IMR-90 (cell line): ENCODE measurements at regions not wholly inside any gene's neighbourhood (a gene's known extent, or its start where the extent isn't known, plus 50 kb on each side); places are given as distances from the start of the nearest gene placed in this dataset.

Experiments used
- ATAC-seq: fragments of 200-7000 bp; cut with Tn5 transposase; 2 replicates; pipeline ENCODE4 v1.9.1; 2020; ENCODE audit warnings: low read depth, mild to moderate bottlenecking, moderate library complexity
- BruUV-seq: library from RNA; stranded (reverse); fragments of 400-500 nt; replicated peaks from 2 replicates; lab custom pipeline; 2021; lab: Mats Ljungman, UMichigan
- CTCF ChIA-PET: fragments of 300-600 bp; formaldehyde crosslinking; extraction: SDS; loops from one replicate; lab custom pipeline; 2021; ENCODE audit warnings: antibody characterized with exemption; lab: Yijun Ruan, JAX
- POLR2A ChIA-PET: fragments of 300-600 bp; sonication (Branson Sonifier 250); formaldehyde crosslinking; loops from one replicate; lab custom pipeline; 2022; ENCODE audit warnings: antibody characterized with exemption; ENCODE audit not compliant: unreplicated experiment; lab: Charles Lee
- DNase-seq: peaks from one replicate; pipeline ENCODE4 v3.0.0; 2013
- H2AFZ ChIP-seq: replicated peaks from 2 replicates; pipeline ENCODE3; 2013; ENCODE audit warnings: low read length, mild to moderate bottlenecking; ENCODE audit not compliant: poor library complexity
- H2AK5ac ChIP-seq: 2 replicates; pipeline ENCODE4 v1.6.1; 2013; ENCODE audit warnings: low read depth, low read length, inconsistent platforms
- H2AK9ac ChIP-seq: replicated peaks from 2 replicates; pipeline ENCODE3; 2013; ENCODE audit warnings: mild to moderate bottlenecking, low read depth, low read length, moderate library complexity; ENCODE audit not compliant: poor library complexity
- H2BK120ac ChIP-seq: 2 replicates; pipeline ENCODE4 v1.6.1; 2013; ENCODE audit warnings: low read depth, low read length, inconsistent platforms
- H2BK15ac ChIP-seq: 3 replicates; pipeline ENCODE4 v1.6.1; 2013; ENCODE audit warnings: low read depth, low read length, inconsistent platforms
- H2BK20ac ChIP-seq: 2 replicates; pipeline ENCODE4 v1.6.1; 2013; ENCODE audit warnings: low read depth, mild to moderate bottlenecking, inconsistent platforms, low read length, moderate library complexity
- H2BK5ac ChIP-seq: 2 replicates; pipeline ENCODE4 v1.6.1; 2013; ENCODE audit warnings: mild to moderate bottlenecking, low read depth, low read length, inconsistent platforms; ENCODE audit not compliant: poor library complexity, severe bottlenecking
- H3K14ac ChIP-seq: replicated peaks from 2 replicates; pipeline ENCODE4 v1.6.1; 2013; ENCODE audit warnings: low read depth, low read length, inconsistent platforms
- H3K18ac ChIP-seq: 2 replicates; pipeline ENCODE4 v1.6.1; 2013; ENCODE audit warnings: low read depth, low read length, control low read depth
- H3K23ac ChIP-seq: 2 replicates; pipeline ENCODE4 v1.6.1; 2013; ENCODE audit warnings: low read depth, low read length, inconsistent platforms
- H3K27ac ChIP-seq: 2 replicates; pipeline ENCODE4 v1.5.1; 2013; ENCODE audit warnings: mild to moderate bottlenecking, control low read depth, low read length; ENCODE audit not compliant: insufficient read depth
- H3K27me3 ChIP-seq: 2 replicates; pipeline ENCODE4 v1.6.1; 2013; ENCODE audit warnings: low read length; ENCODE audit not compliant: control insufficient read depth, insufficient read depth
- H3K36me3 ChIP-seq: 2 replicates; pipeline ENCODE4 v1.6.1; 2013; ENCODE audit warnings: low read length, mixed read lengths; ENCODE audit not compliant: control insufficient read depth, insufficient read depth
- H3K4ac ChIP-seq: 2 replicates; pipeline ENCODE4 v1.6.1; 2013; ENCODE audit warnings: low read depth, low read length, inconsistent platforms
- H3K4me1 ChIP-seq: 2 replicates; pipeline ENCODE4 v1.6.1; 2013; ENCODE audit warnings: low read length, mixed read lengths; ENCODE audit not compliant: control insufficient read depth, insufficient read depth
- H3K4me2 ChIP-seq: 2 replicates; pipeline ENCODE4 v1.6.1; 2013; ENCODE audit warnings: low read depth, mild to moderate bottlenecking, control low read depth, low read length, moderate library complexity
- H3K4me3 ChIP-seq: 2 replicates; pipeline ENCODE4 v1.5.1; 2013; ENCODE audit warnings: low read depth, mild to moderate bottlenecking, control low read depth, low read length, moderate library complexity; ENCODE audit not compliant: insufficient read depth
- H3K56ac ChIP-seq: 2 replicates; pipeline ENCODE4 v1.6.1; 2013; ENCODE audit warnings: low read length, inconsistent platforms; ENCODE audit not compliant: insufficient read depth; ENCODE audit errors: extremely low read depth
- H3K79me1 ChIP-seq, 2 experiments: 2 replicates each; pipeline ENCODE4 v1.6.1; 2013; ENCODE audit warnings: low read length in 2 of 2, inconsistent platforms in 1 of 2, low read depth in 1 of 2
- H3K9ac ChIP-seq: 2 replicates; pipeline ENCODE4 v1.6.1; 2013; ENCODE audit warnings: low read depth, low read length, control low read depth
- H3K9me1 ChIP-seq: 2 replicates; pipeline ENCODE4 v1.6.1; 2013; ENCODE audit warnings: low read length, inconsistent platforms; ENCODE audit not compliant: insufficient read depth
- H3K9me3 ChIP-seq: 2 replicates; pipeline ENCODE4 v1.6.1; 2013; ENCODE audit warnings: low read length; ENCODE audit not compliant: control insufficient read depth, insufficient read depth
- H4K20me1 ChIP-seq: 2 replicates; pipeline ENCODE4 v1.6.1; 2013; ENCODE audit warnings: low read length, inconsistent platforms; ENCODE audit not compliant: insufficient read depth
- H4K5ac ChIP-seq: 2 replicates; pipeline ENCODE4 v1.6.1; 2013; ENCODE audit warnings: mild to moderate bottlenecking, low read depth, low read length, control low read depth
- H4K8ac ChIP-seq, 2 experiments: 2 replicates each; pipeline ENCODE4 v1.6.1; 2013; ENCODE audit warnings: low read depth in 2 of 2, low read length in 2 of 2, control low read depth in 1 of 2, inconsistent platforms in 1 of 2
- H4K91ac ChIP-seq: 2 replicates; pipeline ENCODE4 v1.6.1; 2013; ENCODE audit warnings: low read depth, low read length, inconsistent platforms; ENCODE audit not compliant: insufficient read depth
- WGBS, 2 experiments: methylation state at CpG; one replicate each; pipeline versions ENCODE4 v1.1.5 to v1.1.7; 2013; ENCODE audit warnings: missing lambda C conversion rate in 2 of 2; ENCODE audit not compliant: insufficient read length in 1 of 2; ENCODE audit errors: extremely low coverage in 2 of 2; 5-methylcytosine and 5-hydroxymethylcytosine counted together
- dilution Hi-C: fragments of 300-500 bp; cut with HindIII; formaldehyde crosslinking; loops from one replicate; pipeline ENCODE4 v1.14.3; 2018; ENCODE audit warnings: low sequenced_read_pairs; ENCODE audit not compliant: unreplicated experiment
- in situ Hi-C: fragments of 300-500 bp; cut with MboI; formaldehyde crosslinking; loops from 3 replicates; pipeline ENCODE4 v1.14.3; 2019; ENCODE audit warnings: low sequenced_read_pairs, inconsistent platforms, mixed read lengths
- intact Hi-C: fragments of 100-400 bp; cut with micrococcal nuclease; formaldehyde crosslinking; loops from 2 replicates; pipeline ENCODE4 v1.10.0; 2022
- TF ChIP-seq, protein P1 (sequence below): fragments of 150-350 bp; IDR thresholded peaks from 2 replicates; pipeline ENCODE4 v1.6.1; 2017; ENCODE audit warnings: mild to moderate bottlenecking, antibody characterized with exemption, low read length, low read depth
- TF ChIP-seq, protein P2 (sequence below): fragments of 150-350 bp; IDR thresholded peaks from 2 replicates; pipeline ENCODE4 v1.6.1; 2016; ENCODE audit warnings: low read depth, mild to moderate bottlenecking, low read length, moderate library complexity, borderline replicate concordance

DNA sequence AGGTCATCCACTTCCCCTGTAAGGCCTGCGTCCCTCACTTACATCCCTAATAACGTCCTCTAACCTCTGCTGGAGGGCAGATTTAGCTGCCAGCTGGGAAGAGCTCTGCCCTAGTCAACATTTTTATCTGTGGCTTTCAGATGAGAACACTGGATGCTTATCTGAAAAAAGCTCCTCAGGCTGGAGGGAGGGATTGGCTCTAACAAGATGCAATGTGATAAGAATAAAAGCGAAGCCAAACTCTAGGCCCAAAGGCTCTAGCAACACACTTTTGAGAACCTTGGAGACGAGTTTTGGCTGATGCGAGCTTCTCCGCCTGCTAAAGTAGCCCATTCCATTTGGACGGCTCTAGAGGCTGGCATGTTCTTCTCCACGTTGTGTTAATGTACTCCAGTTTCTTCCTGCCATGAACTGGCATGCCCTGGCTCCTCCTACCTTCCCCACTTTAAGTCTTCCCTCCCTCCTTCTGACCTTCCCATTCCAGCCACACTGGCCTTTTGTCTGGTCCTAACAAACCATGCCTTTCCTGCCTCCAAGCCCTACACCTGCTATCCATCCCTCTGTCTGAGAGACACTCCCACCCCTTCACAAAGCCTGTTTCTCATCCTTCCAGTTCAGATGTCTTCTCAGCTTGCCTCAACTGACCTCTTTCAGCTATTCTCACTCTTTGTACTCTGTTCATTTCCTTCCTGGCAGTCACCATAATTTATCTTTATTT lies 62.5 kb upstream of the ATRNL1 start:
- H3K23ac ChIP-seq: no peak overlapping the region
- H2BK120ac ChIP-seq: no peak overlapping the region
- WGBS, 2 experiments: 63% methylated on average over 5 of the region's 8 CpGs; no CpG with 5 or more reads in 1 of the 2 experiments
- dilution Hi-C loops: no loop called here
- no peak overlapping the region for H3K4me3 ChIP-seq
- no peaks in the 10 kb centered on the region for H3K9me3 ChIP-seq
- H3K36me3 ChIP-seq: no peaks in the 10 kb centered on the region
- no peaks in the 10 kb centered on the region for H3K4me1 ChIP-seq
- no peaks in the 10 kb centered on the region for H3K79me1 ChIP-seq
- no peak overlapping the region for H3K14ac ChIP-seq
- peaks cover 2% of the 10 kb centered on the region for H3K27me3 ChIP-seq
- no peak overlapping the region for H3K27ac ChIP-seq
- H3K4me2 ChIP-seq: no peak overlapping the region
- ATAC-seq: no peak
- no peak for DNase-seq
- no peak overlapping the region for H4K91ac ChIP-seq
- no peak overlapping the region for H4K8ac ChIP-seq
- H2AK5ac ChIP-seq: no peak overlapping the region
- no peak overlapping the region for H2AK9ac ChIP-seq
- in situ Hi-C loops: no loop called here
- H3K9me1 ChIP-seq: no peaks in the 10 kb centered on the region
- no peak overlapping the region for H4K5ac ChIP-seq
- TF ChIP-seq, protein P1, sequence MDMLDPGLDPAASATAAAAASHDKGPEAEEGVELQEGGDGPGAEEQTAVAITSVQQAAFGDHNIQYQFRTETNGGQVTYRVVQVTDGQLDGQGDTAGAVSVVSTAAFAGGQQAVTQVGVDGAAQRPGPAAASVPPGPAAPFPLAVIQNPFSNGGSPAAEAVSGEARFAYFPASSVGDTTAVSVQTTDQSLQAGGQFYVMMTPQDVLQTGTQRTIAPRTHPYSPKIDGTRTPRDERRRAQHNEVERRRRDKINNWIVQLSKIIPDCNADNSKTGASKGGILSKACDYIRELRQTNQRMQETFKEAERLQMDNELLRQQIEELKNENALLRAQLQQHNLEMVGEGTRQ: no peak
- TF ChIP-seq, protein P2, sequence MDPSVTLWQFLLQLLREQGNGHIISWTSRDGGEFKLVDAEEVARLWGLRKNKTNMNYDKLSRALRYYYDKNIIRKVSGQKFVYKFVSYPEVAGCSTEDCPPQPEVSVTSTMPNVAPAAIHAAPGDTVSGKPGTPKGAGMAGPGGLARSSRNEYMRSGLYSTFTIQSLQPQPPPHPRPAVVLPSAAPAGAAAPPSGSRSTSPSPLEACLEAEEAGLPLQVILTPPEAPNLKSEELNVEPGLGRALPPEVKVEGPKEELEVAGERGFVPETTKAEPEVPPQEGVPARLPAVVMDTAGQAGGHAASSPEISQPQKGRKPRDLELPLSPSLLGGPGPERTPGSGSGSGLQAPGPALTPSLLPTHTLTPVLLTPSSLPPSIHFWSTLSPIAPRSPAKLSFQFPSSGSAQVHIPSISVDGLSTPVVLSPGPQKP: no peak
- no peak overlapping the region for H2BK5ac ChIP-seq
- no peak overlapping the region for H3K18ac ChIP-seq
- no peak overlapping the region for H2BK15ac ChIP-seq
- no peak overlapping the region for H3K9ac ChIP-seq
- H4K20me1 ChIP-seq: no peaks in the 10 kb centered on the region
- ChIA-PET POLR2A (interaction anchor here (0.6 kb wide), 1 partner anchor 17 kb away, joined by 3 read pairs; no protein-coding TSS in a partner anchor), CTCF (interaction anchor here (1.2 kb wide), 1 partner anchor 14 kb away, joined by 3 read pairs; no protein-coding TSS in a partner anchor)
- H2BK20ac ChIP-seq: no peak overlapping the region
- no peak overlapping the region for H3K56ac ChIP-seq
- intact Hi-C loops: no loop called here
- no TSS peak for BruUV-seq
- H3K4ac ChIP-seq: no peak overlapping the region
- no peak overlapping the region for H2AFZ ChIP-seq
